GM18867 (cell line): ENCODE measurements at regions not wholly inside any gene's neighbourhood (a gene's known extent, or its start where the extent isn't known, plus 50 kb on each side); places are given as distances from the start of the nearest gene placed in this dataset.

Experiments
- ATAC-seq: cut with Tn5 transposase; IDR thresholded peaks from one replicate; pipeline ENCODE4 v1.9.1; 2021; ENCODE audit warnings: mild to moderate bottlenecking, moderate library complexity; ENCODE audit not compliant: unreplicated experiment

GRCh38 chr2:16615687-16616615 is 49.7 kb downstream of the CYRIA start:
- no peak for ATAC-seq

- ATAC-seq: no peak
Measured at GRCh38 chr2:16615246-16615645, 50.4 kb downstream of the CYRIA start.

- no peak for ATAC-seq
Measured at GRCh38 chr2:16614314-16614860, 51.2 kb downstream of the CYRIA start.

GRCh38 chr2:16613539-16614011 is 52.1 kb downstream of the CYRIA start:
- peak; percentile 42 for ATAC-seq

- no peak for ATAC-seq
Measured at GRCh38 chr2:16612490-16612889, 53.1 kb downstream of the CYRIA start.

GRCh38 chr2:16609786-16610185 is 55.8 kb downstream of the CYRIA start:
- no peak for ATAC-seq

GRCh38 chr2:16608661-16609643 is 56.7 kb downstream of the CYRIA start:
- ATAC-seq: peak; percentile 91

GRCh38 chr2:16607301-16607700 is 58.3 kb downstream of the CYRIA start:
- ATAC-seq: no peak

GRCh38 chr2:16604236-16604635 is 61.4 kb downstream of the CYRIA start:
- no peak for ATAC-seq

- no peak for ATAC-seq
Measured at GRCh38 chr2:16591370-16591933, 74.2 kb downstream of the CYRIA start.

- no peak for ATAC-seq
Measured at GRCh38 chr2:16589465-16589864, 76.2 kb downstream of the CYRIA start.

- no peak for ATAC-seq
Measured at GRCh38 chr2:16588565-16588964, 77.1 kb downstream of the CYRIA start.

- ATAC-seq: no peak
Measured at GRCh38 chr2:16587601-16588000, 78.0 kb downstream of the CYRIA start.

- no peak for ATAC-seq
Measured at GRCh38 chr2:16584824-16585540, 80.7 kb downstream of the CYRIA start.

GRCh38 chr2:16584084-16584483 is 81.5 kb downstream of the CYRIA start:
- ATAC-seq: no peak

GRCh38 chr2:16581241-16581640 is 84.4 kb downstream of the CYRIA start:
- ATAC-seq: no peak

- ATAC-seq: no peak
Measured at GRCh38 chr2:16578081-16578480, 87.6 kb downstream of the CYRIA start.

- no peak for ATAC-seq
Measured at GRCh38 chr2:16570516-16570915, 95.1 kb downstream of the CYRIA start.

GRCh38 chr2:16568998-16569784 is 96.4 kb downstream of the CYRIA start:
- no peak for ATAC-seq
